ENCODE measurements at regions not wholly inside any gene's neighbourhood (a gene's known extent, or its start where the extent isn't known, plus 50 kb on each side); places are given as distances from the start of the nearest gene placed in this dataset.

DNA sequence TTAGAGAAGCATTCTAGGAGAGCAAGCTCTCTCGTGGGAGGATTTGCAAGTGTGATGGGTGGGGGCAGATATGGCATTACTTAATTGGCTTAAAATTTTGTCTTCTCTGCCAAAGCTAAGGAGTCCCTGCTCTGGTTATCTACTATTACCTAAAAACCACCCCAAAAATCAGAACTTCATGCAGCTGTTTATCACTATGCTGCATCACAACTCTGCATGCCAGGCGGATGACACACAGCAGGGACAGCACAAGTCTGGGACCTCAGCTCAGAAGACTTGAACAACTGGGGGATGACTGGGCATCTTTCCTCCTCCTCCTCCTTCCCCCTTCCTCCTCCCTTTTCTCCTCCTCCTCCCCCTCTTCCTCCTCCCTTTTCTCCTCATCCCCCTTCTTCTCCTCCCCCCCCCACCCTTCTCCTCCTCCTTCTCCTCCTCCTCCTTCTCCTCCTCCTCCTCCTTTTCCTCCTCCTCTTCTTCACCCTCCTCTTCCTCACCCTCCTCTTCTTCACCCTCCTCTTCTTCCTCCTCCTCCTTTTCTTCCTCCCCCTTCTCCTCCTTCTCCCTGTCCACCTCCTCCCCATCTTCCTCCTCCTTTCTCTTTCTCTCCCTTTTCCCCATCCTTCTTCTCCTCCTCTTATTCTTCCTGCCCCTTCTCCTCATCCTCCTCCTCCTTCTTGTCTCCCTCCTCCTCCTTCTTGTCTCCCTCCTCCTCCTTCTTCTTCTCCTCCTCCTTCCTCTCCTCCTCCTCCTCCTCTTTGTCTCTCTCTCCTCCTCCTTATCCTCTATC is 218.6 kb upstream of the PMEPA1 start:
- TF ChIP-seq, protein P1, sequence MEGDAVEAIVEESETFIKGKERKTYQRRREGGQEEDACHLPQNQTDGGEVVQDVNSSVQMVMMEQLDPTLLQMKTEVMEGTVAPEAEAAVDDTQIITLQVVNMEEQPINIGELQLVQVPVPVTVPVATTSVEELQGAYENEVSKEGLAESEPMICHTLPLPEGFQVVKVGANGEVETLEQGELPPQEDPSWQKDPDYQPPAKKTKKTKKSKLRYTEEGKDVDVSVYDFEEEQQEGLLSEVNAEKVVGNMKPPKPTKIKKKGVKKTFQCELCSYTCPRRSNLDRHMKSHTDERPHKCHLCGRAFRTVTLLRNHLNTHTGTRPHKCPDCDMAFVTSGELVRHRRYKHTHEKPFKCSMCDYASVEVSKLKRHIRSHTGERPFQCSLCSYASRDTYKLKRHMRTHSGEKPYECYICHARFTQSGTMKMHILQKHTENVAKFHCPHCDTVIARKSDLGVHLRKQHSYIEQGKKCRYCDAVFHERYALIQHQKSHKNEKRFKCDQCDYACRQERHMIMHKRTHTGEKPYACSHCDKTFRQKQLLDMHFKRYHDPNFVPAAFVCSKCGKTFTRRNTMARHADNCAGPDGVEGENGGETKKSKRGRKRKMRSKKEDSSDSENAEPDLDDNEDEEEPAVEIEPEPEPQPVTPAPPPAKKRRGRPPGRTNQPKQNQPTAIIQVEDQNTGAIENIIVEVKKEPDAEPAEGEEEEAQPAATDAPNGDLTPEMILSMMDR (conservative IDR thresholded peaks at IDR 0.05; ENCODE audit: low read length), result no peak
- TF ChIP-seq EZH2phosphoT487 (IDR thresholded peaks at IDR 0.05; ENCODE audit: borderline replicate concordance), result no peak
